ENCODE measurements at regions not wholly inside any gene's neighbourhood (a gene's known extent, or its start where the extent isn't known, plus 50 kb on each side); places are given as distances from the start of the nearest gene placed in this dataset.

GRCh38 chr18:40404284-40404683 is 1550.8 kb upstream of the PIK3C3 start:
- DNase-seq: no peak

- no peak for DNase-seq
These were observed 1553.0 kb upstream of the PIK3C3 start for GRCh38 chr18:40402052-40402451.

DNA sequence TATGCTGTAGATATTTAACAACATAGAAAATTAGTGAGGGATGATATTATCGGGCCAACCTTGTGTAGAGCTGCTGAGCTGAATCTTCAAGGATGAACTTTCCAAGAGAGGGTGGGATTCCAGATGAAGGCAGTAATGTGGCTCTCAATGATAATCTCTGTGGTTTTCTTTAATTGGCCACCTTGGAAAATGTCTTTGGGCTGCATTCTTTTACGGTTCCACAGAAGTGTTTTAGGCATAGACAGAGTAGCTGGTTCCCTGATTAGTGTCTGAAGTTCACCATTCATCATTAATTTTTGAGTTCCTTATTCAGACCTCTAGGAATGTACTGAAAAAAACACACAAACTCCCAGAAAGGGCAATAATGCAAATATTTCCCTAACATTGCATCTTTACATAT is 1566.9 kb upstream of the PIK3C3 start:
- DNase-seq: no peak

DNA sequence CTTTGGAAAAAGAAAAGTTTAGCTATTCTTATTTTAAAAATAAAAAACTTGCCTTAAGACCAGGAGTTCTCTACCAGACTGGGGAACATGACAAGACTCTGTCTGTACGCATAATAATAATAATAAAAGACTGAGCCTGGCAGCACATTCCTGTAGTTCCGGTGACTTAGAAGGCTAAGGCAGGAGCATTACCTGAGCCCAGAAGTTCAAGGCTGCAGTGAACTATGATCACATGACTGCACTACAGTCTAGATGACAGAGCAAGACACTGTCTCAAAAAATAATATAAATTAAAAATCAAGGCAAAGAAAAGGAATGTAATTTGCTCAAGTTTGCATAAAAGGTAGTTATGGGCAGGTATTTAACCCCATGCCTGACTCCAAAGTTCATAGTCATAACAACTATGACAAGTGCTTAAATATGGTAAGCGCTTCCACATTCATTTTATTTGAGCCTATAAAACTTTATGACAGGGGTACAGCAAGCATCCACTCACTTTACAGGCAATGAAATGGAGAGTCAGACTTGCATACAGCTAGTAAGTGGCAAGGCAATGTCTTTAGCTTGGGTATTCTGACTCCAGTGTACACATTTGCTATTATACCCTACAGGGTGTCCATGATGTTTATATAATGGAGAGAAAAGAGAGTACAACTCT is 1567.8 kb upstream of the PIK3C3 start:
- DNase-seq: no peak

- no peak for DNase-seq
These were observed 1572.8 kb upstream of the PIK3C3 start for GRCh38 chr18:40382197-40382596.

- no peak for DNase-seq
These were observed 1574.2 kb upstream of the PIK3C3 start for GRCh38 chr18:40380686-40381439.

- DNase-seq: no peak
These were observed 1579.2 kb upstream of the PIK3C3 start for GRCh38 chr18:40375837-40376236.

GRCh38 chr18:40371673-40372072 is 1583.4 kb upstream of the PIK3C3 start:
- no peak for DNase-seq

DNA sequence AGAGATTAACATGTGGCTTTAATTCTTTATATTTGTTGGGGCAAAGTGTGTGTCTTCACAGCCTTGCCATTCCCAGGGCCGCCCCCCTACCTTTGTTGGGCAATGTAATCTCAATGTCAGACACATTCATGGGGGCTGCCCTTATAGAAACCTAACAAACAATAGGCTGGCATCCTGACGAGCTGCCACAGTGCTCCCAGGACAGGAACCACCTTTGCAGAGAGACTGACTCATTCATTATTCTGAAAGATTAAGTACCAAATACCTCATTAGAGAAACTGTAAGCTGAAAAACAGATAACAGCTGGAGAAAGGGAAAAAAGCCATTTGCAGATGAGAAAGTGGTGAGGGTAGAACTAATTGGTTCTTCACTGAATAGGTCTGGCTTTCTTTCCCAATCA is 1587.5 kb upstream of the PIK3C3 start:
- no peak for DNase-seq

- DNase-seq: no peak
These were observed 1588.5 kb upstream of the PIK3C3 start for GRCh38 chr18:40366521-40366920.

GRCh38 chr18:40365526-40365925 is 1589.5 kb upstream of the PIK3C3 start:
- no peak for DNase-seq

DNA sequence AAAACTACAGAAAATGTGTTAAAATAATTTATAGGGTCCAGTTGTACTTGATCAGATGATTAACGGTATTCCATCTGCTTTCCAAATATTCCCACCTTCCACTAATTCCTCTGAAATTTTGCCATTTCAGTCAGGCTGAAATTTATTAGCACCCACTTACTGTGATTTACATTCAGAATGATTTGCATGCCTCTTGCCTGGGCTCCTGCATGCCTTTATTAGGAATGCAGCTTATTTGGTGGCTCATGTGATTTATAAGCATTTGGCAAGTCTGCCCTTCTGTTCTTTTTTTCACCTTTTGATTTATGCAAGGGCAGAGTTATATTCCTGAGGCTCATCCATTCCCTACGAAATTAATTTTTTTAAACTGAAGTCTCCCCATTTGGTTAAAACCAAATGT is 1594.5 kb upstream of the PIK3C3 start:
- no peak for DNase-seq

DNA sequence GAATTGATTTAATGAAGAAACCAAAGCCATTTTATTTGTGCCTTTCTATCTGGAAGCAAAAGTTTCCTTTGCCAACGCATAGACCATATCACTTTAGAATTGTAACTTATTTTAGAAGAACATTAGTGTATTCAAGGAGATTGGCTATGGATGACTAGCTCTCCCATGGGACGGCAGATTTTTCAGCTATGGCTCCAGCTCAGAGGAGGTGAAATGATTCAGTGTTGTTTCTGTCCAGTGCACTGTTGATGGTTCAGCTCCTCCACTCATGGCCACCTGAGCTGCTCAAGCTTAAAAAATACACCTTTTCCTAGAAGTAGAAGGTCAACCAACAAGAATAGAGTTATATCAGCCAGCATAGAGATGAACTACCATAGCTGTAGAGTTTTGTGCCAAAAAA is 1597.5 kb upstream of the PIK3C3 start:
- DNase-seq: no peak

GRCh38 chr18:40356168-40356567 is 1598.9 kb upstream of the PIK3C3 start:
- no peak for DNase-seq

GRCh38 chr18:40355726-40356125 is 1599.3 kb upstream of the PIK3C3 start:
- DNase-seq: no peak

DNA sequence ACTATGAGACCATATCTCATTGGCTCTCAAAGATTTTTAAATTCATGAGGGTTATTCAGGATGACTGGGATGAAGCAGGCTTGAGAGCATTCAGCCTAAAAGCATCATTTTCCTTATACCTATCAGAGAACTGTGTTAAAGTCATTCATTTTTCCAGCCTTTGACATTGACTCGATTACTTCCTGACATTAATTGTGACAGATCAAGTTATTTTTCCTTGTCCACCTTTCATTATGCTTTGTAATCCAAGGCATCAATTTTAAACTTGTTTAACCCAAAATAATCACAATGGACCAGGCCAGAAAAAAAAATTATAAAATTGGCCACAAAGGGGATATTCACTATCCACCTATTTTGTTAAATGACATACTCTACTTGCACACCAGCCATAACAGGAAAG is 1606.8 kb upstream of the PIK3C3 start:
- no peak for DNase-seq

GRCh38 chr18:40347261-40347660 is 1607.8 kb upstream of the PIK3C3 start:
- DNase-seq: no peak

DNA sequence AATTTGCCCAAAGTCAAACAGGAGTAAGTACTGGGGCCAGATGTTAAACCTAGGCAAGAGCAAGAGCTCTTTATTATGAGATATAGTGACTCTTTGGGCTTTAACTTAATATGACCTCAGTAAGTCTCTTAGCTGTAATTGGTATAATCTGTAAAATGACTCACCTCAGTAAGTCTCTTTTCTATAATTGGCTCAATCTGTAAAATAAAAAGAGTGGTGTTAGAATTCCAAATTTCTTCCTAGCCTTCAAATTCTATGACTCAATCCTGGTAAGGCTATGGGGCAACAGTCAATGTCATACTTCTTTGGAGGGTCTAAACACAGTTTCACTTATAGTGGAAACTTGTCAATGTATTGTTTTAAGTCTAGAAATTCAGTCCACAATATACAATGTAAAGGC is 1608.9 kb upstream of the PIK3C3 start:
- DNase-seq: no peak

DNA sequence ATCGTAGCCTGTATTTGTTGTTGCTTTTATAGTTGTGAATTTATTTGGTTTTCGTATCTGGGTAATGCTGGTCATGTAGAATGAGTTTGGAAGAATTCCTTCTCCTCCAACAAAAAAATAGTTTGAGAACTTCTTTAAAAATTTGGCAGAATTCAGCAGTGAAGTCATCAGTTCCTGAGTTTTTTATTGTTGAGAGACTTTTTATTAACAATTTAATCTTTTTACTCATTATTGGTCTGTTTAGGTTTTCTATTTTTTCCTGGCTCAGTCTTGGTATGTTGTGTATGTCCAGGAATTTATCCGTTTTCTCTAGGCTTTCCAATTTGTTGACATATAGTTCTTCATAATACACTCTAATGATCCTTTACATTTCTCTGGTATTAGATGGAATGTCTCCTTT is 1613.3 kb upstream of the PIK3C3 start:
- no peak for DNase-seq

- DNase-seq: no peak
These were observed 1616.8 kb upstream of the PIK3C3 start for GRCh38 chr18:40338284-40338683.

GRCh38 chr18:40326985-40327384 is 1628.0 kb upstream of the PIK3C3 start:
- DNase-seq: no peak

DNA sequence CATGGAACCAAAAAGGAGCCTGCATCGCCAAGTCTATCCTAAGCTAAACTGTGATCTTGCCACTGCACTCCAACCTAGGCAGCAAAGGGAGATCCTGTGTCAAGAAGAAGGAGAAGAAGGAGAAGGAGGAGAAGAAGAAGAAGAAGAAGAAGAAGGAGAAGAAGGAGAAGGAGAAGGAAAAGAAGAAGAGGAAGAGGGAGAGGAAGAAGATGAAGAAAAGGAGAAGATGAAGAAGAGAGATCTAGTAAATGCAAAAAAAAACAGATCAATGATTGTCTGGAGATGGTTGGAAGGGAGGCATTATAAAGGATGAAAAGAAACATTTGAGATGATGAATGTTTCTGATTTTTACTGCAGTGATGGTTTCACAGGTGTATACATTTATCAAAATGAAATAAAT is 1629.0 kb upstream of the PIK3C3 start:
- no peak for DNase-seq

- DNase-seq: no peak
These were observed 1640.8 kb upstream of the PIK3C3 start for GRCh38 chr18:40314199-40314598.

DNA sequence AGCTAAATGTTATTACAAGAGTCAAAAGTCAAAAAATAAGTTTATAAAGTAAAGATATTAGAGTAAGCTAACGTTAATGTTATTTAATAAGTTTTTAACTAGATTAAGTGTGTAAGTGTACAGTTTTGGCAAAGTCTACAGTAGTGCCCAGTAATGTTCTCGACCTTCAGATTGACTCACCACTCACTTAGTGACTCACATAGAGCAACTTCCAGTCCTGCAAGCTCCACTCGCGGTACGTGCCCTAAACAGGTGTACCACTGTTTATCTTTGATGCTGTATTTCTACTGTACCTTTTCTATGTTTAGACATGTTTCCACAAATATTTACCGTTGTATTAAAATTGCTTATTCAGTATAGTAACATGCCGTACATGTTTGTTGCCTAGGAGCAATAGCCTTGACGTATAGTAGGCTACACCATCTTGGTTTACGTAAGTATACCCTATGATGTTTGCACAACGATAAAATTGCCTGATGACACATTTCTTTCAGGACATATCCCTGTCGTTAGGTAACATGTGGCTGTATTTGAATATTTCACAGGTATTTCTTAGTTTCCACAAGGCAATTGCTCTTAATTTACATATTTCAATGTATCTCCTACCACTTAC is 1641.9 kb upstream of the PIK3C3 start:
- no peak for DNase-seq
